Stimulated activated CD4-positive, alpha-beta T cell treated with anti-CD3 and anti-CD28 coated beads, TNF-alpha, amount 100 ng/mL, for 1 hour (primary cell): ENCODE measurements at regions not wholly inside any gene's neighbourhood (a gene's known extent, or its start where the extent isn't known, plus 50 kb on each side); places are given as distances from the start of the nearest gene placed in this dataset.
"Not testable (repeated sequence)": the region's sequence is repeated elsewhere in the genome, so short reads cannot be mapped to it uniquely, and the experiment has no call there.

Experiments used
- DNase-seq, 3 donors: peaks; one replicate each; pipeline ENCODE4 v3.0.0-alpha.2; 2020; ENCODE audit warnings: low read depth in 3 of 3, low spot score in 1 of 3

- no peak for DNase-seq
Measured at GRCh38 chr15:21261965-21262850, 178.1 kb downstream of the POTEB3 start.

- DNase-seq = no peak
Measured at GRCh38 chr15:21261396-21261964, 178.8 kb downstream of the POTEB3 start.

GRCh38 chr15:21260966-21261395, 179.3 kb downstream of the POTEB3 start:
- DNase-seq = no peak

GRCh38 chr15:21258635-21259034, 181.7 kb downstream of the POTEB3 start:
- DNase-seq = not testable (repeated sequence)

GRCh38 chr15:21249508-21250019, 190.7 kb downstream of the POTEB3 start:
- not testable (repeated sequence) for DNase-seq
